Urothelium cell line (cell line): ENCODE measurements at regions not wholly inside any gene's neighbourhood (a gene's known extent, or its start where the extent isn't known, plus 50 kb on each side); places are given as distances from the start of the nearest gene placed in this dataset.

Experiments used
- DNase-seq: peaks from one replicate; pipeline ENCODE4 v3.0.0; 2011; ENCODE audit warnings: low spot score, mixed read lengths
- FAIRE-seq: peaks from 2 replicates; lab custom pipeline; 2011; peaks lifted over from hg19 to GRCh38; lab: Jason Lieb, UNC

GRCh38 chr15:35654332-35654731, 108.4 kb upstream of the DPH6 start:
- FAIRE-seq (no peak), DNase-seq (no peak)

- no peak for FAIRE-seq
- DNase-seq, result no peak
Measured at GRCh38 chr15:35657679-35658311, 111.8 kb upstream of the DPH6 start.

GRCh38 chr15:35663956-35664355, 118.0 kb upstream of the DPH6 start:
- FAIRE-seq (no peak), DNase-seq (no peak)

GRCh38 chr15:35665896-35666536, 120.1 kb upstream of the DPH6 start:
- DNase-seq, result no peak
- FAIRE-seq, result no peak

- no peak for FAIRE-seq
- DNase-seq, result no peak
Measured at GRCh38 chr15:35667908-35668307, 121.9 kb upstream of the DPH6 start.

GRCh38 chr15:35669021-35669420, 123.1 kb upstream of the DPH6 start:
- no peak for FAIRE-seq

GRCh38 chr15:35669432-35670045, 123.6 kb upstream of the DPH6 start:
- no peak for DNase-seq
- no peak for FAIRE-seq

More at GRCh38 chr15:35669021-35669420, 123.1 kb upstream of the DPH6 start:
- DNase-seq, result no peak

- FAIRE-seq (no peak), DNase-seq (no peak)
Measured at GRCh38 chr15:35671197-35671596, 125.2 kb upstream of the DPH6 start.

GRCh38 chr15:35671981-35672380, 126.0 kb upstream of the DPH6 start:
- no peak for FAIRE-seq
- no peak for DNase-seq

- DNase-seq (no peak), FAIRE-seq (no peak)
Measured at GRCh38 chr15:35673093-35673684, 127.2 kb upstream of the DPH6 start.

GRCh38 chr15:35674873-35675781, 129.2 kb upstream of the DPH6 start:
- no peak for FAIRE-seq
- no peak for DNase-seq

- no peak for FAIRE-seq
- no peak for DNase-seq
Measured at GRCh38 chr15:35678774-35679173, 132.8 kb upstream of the DPH6 start.

GRCh38 chr15:35679186-35679585, 133.2 kb upstream of the DPH6 start:
- no peak for FAIRE-seq

GRCh38 chr15:35680951-35681350, 135.0 kb upstream of the DPH6 start:
- DNase-seq (no peak), FAIRE-seq (no peak)

More at GRCh38 chr15:35679186-35679585, 133.2 kb upstream of the DPH6 start:
- no peak for DNase-seq

- FAIRE-seq (no peak), DNase-seq (no peak)
Measured at GRCh38 chr15:35686347-35686746, 140.4 kb upstream of the DPH6 start.

GRCh38 chr15:35689266-35689665, 143.3 kb upstream of the DPH6 start:
- no peak for FAIRE-seq
- DNase-seq, result no peak

- FAIRE-seq, result no peak
- no peak for DNase-seq
Measured at GRCh38 chr15:35690089-35690488, 144.1 kb upstream of the DPH6 start.

- FAIRE-seq, result no peak
Measured at GRCh38 chr15:35690698-35691116, 144.7 kb upstream of the DPH6 start.

GRCh38 chr15:35691173-35691761, 145.3 kb upstream of the DPH6 start:
- FAIRE-seq, result no peak

More at GRCh38 chr15:35690698-35691116, 144.7 kb upstream of the DPH6 start:
- DNase-seq, result no peak

More at GRCh38 chr15:35691173-35691761, 145.3 kb upstream of the DPH6 start:
- DNase-seq, result no peak
